ENCODE measurements at regions not wholly inside any gene's neighbourhood (a gene's known extent, or its start where the extent isn't known, plus 50 kb on each side); places are given as distances from the start of the nearest gene placed in this dataset.

DNA sequence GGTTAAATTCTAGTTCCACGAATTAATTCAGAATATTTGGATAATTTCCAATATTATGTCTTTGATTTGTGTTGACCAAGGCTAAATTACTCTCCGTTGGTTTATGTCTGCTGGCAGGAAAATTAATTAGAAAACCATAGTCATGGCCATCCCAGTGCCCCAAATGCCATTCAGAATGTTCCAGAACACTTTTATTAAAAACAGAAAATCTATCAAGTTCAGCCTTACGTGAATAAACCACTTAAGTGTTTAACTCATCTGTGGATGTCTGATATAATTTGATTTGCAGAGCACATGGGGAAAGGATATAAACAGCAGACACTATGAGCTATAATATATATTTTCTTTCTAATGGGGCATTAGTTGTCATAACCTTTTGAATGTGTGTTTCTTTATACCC is 480.7 kb downstream of the MRPL39 start:
- DNase-seq = no peak

DNA sequence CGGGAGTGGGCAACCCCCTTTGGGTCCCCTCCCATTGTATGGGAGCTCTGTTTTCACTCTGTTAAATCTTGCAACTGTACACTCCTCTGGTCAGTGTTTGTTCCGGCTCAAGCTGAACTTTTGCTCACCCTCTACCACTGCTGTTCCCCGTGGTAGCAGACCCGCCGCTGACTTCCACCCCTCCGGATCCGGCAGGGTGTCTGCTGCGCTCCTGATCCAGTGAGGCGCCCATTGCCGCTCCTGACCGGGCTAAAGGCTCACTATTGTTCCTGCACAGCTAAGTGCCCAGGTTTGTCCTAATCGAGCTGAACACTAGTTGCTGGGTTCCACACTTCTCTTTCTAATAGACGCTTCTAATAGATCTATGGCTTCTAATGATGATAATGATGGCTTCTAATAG is 488.6 kb downstream of the MRPL39 start:
- DNase-seq = no peak

DNA sequence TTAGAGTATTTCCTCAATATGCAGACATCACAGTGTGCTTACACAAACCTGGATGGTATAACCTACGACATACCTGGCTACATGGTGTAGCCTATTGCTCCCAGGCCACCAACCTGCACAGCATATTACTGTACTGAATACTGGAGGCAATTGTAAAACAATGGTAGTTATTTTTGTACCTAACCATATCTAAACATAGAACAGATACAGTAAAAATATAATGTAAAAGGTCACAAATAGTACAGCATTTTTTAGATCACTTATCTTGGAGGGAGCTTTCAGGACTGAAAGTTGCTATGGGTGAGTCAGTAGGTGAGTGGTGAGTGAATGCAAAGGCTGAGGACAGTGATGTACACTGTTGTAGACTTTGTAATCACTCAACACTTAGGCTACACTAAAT is 492.3 kb downstream of the MRPL39 start:
- no peak for DNase-seq

DNA sequence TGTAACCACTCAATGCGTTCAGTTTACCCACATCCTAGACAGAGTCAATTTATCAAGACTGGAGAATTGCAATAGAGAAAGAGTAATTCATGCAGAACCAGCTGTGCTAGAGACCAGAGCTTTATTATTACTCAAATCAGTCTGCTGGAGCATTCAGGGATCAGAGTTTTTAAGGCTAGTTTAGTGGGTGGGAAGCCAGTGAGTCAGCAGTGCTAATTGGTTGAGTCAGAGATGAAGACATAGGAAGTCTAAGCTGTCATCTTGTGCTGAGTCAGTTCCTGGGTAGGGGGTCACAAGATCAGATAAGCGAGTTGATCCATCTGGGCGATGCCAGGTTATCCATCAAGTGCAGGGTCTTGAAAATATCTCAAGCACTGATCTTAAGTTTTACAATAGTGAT is 499.6 kb downstream of the MRPL39 start:
- no peak for DNase-seq

DNA sequence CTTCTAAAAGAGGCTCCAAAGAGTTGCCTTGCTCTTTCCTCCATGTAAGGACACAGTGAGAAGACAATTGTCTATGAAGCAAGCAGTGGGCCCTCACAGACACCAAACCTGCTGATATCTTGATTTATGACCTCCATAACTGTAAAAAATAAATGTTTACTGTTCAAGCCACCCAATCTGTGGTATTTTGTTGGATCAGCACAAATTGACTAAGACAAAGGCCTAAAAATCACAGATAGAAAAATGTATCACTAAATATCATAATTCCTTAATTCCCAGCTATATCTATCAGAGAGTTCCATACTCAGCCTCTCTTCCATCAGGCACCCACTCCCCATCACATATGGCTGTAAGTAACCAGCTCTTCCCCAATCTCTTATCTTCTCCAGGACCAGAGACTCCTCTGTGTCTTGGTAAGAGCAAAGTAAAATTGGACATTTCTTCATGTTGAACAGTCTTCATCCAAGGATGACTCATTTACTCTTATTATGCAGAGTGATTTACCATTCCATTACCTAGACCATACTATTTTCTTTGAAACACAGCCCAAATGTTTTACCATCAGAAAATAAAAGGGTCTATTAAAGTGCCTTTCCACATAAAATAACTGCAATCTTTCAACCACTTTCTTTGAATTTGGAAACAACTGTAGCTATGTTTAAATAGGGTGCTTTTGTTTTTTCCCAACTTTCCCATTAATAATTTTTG is 503.6 kb downstream of the MRPL39 start:
- no peak for DNase-seq

DNA sequence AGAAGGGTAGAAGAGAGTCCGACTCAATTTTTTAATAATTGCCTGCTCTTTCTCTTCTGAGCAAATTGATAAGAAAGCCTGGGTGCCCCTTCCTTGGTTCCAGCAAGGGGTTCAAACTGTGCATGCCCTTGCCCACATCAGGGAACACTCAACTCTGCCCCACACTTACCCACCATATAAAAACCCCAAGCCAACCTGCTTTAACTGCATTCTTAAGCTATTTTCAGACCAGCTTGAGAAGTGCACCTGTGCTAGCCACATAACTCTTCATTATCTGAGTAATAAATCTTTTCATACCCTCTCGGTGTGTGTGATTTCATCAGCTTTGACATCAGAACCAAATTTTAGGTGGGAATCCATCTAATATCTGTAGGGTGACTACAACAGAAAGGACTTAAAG is 509.6 kb downstream of the MRPL39 start:
- DNase-seq = no peak

DNA sequence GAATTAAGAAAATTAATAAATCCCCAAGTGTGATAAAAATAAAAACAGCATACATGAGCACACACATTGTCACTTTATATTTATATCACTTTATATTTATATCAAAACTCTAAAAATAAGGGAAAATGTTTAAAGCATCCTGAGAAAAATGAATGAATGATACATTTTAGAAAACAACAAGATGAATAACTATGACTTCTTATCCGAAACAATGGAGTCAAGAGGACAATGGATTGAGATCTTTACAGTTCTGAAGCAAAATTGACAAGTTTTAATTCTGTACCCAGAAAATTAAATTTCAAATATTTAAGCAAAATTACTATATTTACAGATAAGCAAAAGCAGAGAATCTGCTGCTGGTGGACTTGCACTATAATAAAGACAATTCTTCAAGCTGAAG is 512.6 kb downstream of the MRPL39 start:
- no peak for DNase-seq

DNA sequence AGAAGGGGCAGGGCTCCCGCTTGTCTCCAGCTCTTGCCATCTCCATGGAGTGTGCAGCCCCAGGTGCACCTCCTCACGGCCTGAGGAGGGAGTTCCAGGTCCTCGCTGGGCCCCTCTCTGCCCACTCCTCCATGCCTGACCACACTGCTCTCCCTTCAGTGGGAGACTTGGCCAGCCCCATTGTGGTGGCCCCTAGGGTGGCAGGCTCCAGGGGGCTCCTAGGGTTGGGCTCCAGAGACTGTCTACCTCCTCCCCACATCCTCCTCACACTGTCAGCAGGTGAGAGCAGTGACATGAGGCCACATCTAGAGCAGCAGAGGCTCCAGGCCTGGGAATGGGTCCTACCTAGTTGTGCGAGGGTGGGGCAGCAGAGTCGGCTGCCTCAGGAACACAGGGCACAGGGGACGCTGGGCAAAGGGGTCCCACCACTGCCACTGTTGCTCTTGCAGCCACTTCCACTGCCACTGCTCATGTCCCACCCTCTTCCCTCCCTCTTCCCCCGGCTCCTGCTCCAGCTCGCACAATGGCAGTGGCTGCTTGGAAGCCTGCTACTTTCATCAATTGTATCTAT is 514.8 kb downstream of the MRPL39 start:
- no peak for DNase-seq

DNA sequence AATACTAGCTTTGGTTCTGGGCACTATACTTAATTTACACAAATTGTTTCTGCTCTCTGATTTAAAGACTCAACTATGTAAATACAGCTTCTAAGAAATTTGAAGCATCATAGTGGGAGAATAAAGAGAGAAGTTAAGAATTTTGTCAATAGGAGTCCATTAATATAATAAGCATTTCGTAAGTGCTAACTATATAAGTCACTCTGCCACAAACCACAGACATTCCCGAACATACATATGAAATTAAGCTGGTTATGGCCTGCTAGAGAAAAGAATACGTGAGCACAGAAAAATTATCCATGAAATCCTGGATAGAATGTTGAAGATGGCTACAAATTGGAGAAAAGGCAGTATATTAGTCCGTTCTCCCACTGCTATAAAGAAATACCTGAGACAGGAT is 526.2 kb downstream of the MRPL39 start:
- no peak for DNase-seq

DNA sequence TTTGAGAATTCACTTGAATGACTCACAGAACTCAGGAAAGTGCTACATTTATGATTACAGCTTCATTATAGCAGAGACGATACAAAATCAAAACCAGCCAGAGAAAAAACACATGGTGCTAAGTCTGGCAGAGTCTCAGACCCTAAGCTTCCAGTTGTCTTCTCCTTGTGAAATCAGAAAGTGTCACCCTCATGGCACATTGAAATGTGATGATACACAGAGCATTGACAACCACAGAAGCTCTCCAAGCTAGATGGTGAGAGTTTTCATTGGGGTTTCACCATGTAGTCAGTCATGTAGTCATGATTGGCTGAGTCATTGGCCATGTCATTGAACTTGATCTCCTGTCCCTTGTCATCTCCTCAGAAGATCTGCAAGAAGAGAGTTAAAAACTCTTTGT is 526.6 kb downstream of the MRPL39 start:
- DNase-seq = no peak

DNA sequence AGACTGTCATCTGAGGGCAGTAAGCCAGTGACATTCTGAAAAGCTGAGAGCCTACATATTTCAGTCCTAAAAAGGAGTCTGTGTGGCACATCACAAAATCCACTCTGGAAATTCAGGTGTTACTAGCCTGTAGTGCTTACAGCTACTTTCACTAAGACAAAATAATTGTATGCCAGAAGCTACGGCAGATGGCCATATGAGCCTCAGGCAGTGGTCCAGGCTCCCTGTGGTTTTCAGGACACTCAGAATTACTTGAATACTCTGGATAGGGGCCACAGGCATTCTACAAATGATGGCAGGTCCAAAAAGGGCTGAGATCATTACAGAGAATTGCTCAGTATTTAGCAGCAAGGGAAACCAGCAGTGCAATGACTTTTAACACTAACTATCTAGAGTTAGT is 527.1 kb downstream of the MRPL39 start:
- DNase-seq = no peak

DNA sequence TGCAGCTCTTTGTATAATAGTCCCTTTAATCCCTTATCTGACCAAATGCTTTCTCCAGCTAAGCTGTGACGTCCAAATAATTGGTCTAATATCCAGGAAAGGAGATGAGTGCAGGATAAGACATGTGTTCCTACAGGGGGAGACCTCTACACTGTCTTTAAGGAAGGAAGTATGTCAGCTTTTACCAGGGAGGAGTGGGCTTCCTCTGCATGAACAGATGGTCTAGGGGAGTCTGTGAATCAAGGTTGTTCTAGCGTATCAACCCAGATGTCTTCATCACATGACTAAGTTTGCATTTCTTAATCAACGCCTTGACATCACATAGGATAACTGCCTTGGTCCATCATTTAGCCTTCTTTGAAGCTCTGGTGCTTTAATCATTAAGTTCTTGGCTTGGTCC is 528.2 kb downstream of the MRPL39 start:
- DNase-seq = no peak

DNA sequence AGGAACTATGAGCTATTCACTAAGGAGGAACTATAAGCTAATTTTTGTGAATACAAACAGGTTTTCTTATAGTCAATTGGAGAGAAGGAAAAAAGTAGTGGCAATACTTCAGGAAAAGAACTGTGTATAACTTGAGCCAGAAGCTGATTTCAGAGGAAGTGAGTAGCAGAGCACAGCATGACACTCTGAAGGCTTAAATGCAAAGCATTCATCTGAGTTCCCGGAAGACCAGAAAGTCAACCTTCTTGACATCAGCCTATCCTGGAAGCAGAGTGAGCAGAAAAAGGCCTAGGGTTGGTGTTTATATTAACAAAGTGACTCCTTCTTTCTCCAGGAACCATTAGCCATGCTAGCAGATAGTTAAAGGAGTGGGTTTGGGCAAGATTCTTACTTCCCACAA is 545.2 kb downstream of the MRPL39 start:
- no peak for DNase-seq

DNA sequence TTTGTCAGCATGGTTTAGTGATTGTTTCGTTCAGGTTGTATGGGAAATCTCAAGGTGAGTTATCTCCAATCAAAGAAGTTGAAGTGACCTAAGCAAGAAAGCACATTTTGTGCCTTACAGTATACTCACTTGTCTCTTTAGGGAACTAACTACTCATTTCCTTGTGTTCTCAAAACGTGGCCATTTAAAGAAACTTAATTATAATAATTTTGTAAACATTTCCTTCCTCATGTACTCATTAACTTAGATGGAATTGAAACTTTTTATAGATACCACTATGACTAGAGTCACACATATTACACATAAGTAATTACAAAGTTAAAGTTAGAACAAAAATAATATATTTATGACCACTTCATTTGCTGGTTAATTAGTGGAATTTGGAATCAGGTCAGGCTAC is 552.6 kb downstream of the MRPL39 start:
- no peak for DNase-seq

DNA sequence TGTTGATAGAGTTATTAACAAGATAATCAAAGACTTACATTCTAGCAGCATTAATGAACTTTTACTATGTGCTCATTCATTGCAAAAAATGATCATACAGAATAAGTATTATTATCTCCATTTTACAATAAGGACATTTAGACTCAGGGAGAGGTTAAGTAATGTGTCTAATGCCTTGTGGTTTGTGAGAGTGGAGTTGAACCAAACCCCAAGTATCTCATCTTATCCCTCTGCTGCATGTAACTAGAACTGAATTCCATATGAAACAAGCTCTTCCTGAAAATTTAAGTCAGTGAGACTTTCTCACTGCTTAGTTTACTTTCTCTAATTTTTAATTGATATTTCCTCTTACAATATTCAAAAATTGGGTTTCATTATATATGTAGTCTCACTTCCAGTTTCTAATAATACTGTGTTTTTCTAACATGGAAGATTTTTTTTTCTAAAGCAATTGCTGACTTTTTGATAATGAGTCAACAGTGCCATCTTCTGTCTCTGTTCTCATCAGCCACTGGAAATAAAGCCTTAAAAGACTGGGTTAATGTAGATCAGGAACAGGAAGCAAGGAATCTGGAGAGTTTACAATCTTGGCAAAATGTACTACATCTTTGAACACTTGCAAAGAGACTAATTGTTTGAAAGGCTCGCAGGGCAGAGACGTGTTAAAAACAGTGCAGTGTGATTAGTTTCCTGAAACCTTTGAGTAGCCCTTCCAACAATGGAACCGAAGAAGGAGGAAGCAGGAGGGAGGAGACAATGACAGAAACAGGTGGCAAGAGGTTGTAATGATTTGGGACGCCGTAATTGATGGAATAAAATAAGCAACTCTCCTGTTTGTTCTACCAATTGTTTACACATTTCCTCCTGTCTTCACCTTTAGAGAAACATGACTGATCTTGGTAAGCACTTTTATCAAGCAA is 567.6 kb downstream of the MRPL39 start:
- no peak for DNase-seq

DNA sequence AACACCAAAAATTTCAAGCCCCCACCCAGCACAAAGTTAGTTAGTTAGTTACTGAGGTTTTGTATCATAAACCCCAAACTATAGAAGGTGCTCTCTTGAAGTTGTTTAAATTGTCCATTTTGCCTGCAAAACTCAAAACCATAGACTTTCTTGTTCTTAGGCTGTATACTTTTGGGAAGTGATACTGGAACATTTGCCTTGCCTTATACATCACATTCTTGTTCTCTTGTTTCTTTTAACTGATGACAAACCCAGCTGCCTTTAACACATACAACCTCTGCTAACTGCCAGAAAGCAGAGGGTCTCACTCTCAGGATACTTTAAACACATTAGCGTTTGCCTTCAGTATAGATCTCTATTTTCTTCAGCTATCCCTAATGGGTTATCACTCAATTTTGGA is 570.5 kb downstream of the MRPL39 start:
- no peak for DNase-seq

DNA sequence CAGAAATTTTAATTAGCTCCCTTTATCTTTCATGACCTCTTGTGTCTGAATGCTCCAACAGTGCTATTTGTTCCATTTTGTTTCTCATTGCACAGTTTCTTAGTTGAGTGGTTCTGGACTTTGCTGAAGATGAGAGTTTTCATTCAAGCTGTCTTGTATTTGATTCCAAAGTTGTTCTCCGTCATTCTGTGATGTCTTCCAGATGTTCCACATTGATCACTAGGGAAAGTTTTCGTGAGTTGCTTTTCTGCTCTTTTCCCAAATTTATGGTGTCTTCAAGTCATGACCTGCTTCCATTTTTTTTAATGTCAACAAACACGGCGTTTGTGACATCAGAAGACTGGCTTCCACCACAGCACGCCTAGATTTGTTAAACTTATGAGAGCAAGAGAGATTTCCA is 575.5 kb downstream of the MRPL39 start:
- DNase-seq = no peak

DNA sequence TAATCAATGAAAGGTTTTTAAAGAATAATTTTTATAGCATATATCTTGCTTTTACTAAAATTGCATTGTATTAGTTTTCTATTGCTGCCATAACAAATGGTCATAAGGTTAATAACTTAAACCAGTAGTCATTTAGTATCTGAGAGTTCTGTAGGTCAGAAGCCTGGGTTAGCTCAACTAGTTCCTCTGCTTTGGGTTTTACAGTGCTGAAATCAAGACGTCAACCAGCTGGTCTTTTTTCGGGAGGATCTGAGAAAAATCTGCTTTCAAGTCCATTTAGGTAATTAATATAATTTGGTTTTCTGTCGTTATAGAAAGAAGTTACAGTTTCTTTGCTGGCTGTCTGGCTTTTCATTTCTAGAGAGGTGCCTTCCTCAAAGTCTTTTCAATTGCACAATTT is 577.7 kb downstream of the MRPL39 start:
- DNase-seq = no peak

DNA sequence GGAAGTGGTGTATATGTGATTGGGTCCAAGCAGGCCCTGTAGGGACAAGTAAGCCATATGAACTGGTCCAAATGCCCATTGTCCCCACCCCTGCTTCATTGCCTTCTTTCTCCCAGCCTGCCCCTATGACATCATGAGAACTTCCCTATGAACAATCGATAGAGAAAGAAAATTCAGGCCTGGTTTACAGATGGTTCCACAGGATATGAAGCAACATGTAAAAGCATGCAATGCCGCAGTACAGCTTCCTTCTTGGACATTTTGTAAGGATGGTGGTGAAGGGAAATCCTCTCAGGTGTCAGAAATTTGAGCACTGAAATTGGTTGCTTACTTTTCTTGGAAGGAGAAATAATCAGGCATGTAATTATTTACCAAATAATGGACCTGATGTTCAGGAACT is 581.7 kb downstream of the MRPL39 start:
- DNase-seq = no peak

DNA sequence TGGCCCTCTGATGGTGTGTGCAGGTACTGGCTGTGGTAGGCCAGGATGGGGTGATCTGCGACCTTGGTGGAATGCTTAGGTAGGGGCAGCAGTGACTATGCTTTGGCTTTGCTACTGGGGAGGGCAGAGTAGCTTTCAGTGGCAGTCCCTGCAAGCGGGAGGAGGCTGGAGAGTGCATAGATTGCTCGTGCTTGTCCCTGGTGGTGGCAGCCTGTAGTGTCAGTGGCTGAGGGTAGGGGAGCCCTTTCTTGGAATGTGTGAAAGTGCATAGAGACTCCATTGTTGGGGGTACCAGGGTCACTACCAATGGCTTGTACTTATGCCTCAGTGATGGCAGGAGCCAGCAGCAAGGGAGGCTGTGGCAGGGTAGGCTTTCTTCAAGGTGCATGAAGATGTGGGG is 582.6 kb downstream of the MRPL39 start:
- no peak for DNase-seq

DNA sequence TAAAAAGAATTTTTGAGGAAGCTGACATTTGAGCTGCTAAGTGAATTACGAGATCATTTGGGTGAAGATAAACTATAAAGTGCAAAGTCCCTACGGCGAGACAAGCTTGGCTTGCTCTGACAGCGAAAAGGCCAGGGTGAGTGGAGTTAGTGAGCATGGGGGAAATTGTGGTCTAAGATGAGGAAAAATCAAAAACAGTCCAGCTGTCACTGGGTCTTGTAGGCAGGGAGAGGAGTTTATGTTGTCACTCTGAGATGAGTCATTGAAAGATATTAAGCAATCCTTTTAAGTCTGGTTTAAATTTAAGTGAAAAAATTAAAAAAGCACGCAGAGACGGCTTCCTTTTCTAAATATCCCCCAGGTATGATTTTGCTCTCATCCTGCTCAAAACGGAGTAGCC is 601.9 kb downstream of the MRPL39 start:
- no peak for DNase-seq

DNA sequence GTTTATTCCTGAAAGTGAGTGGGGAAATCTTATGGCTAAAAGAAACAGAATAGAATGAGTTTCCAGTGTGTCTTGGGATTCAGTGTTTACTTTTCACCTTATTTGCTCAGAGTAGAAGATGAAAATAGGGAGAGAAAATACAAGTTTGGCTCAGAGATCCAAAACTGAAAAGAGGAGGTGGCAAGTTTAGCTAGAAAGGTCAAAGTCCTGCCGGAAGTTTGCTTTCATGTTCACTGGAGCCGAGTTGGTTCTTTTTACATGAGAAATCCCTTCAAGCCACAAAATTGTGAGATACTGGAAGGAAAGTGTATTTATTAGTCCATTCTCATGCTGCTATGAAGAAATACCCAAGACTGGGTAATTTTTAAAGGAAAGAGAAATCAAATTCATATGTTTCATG is 604.6 kb downstream of the MRPL39 start:
- DNase-seq = no peak

DNA sequence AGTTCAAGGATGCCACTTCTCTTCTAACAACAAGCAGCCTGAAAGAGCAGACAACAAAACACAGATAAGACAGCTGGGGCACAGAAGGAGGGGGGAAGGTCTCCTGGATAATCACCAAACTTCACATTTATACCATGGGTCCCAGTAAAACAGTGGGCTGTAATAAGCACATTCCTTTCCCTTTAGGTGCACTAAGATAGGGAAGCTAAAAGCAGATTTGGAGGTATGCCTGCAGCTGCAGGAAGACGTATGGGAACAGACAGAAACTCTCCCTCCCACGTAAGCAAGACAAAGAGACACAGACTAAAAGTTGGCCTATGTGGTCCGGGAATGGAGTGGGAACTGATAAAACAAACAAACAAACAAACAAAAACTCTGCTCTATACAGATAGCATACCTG is 612.1 kb downstream of the MRPL39 start:
- DNase-seq = no peak

DNA sequence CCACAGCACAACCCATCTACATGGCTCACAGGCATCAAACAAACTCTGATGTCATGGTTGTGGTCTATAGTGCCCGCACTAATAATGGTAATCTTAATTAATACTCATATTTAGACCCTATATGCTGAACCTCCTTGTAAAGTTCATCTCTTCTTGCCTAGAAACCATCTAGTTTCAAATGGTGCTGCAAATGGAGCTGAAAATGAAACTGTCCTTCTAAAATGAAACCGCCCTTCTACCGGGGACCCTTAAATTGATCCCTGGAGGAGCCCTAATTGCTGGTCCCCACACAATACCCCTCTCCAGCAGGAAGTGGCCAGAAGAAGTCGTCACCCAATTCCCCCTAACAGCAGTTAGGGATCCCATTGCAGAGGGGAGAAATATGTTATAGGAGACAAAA is 612.6 kb downstream of the MRPL39 start:
- no peak for DNase-seq
